Liver (tissue), 8 donors: ENCODE measurements at regions not wholly inside any gene's neighbourhood (a gene's known extent, or its start where the extent isn't known, plus 50 kb on each side); places are given as distances from the start of the nearest gene placed in this dataset.

Experiments
- DNase-seq: peaks from one replicate; pipeline ENCODE4 v3.0.0-alpha.2; 2017; ENCODE audit warnings: low spot score
- H3K27ac ChIP-seq, 2 donors: one replicate each; pipeline ENCODE4 v1.7.0; 2013; ENCODE audit warnings: inconsistent platforms in 2 of 2, low read length in 2 of 2, control low read depth in 1 of 2, low read depth in 1 of 2, mild to moderate bottlenecking in 1 of 2
- H3K27me3 ChIP-seq, 4 donors: one replicate each; pipeline versions ENCODE4 v1.6.1 to v1.7.0; 2013; ENCODE audit warnings: low read length in 3 of 4, inconsistent platforms in 1 of 4, mild to moderate bottlenecking in 1 of 4, moderate library complexity in 1 of 4; ENCODE audit not compliant: control insufficient read depth in 4 of 4, insufficient read depth in 4 of 4
- H3K36me3 ChIP-seq, 4 donors: one replicate each; pipeline versions ENCODE4 v1.6.1 to v1.7.0; 2013; ENCODE audit warnings: low read length in 3 of 4, mild to moderate bottlenecking in 3 of 4, low read depth in 1 of 4, moderate library complexity in 1 of 4; ENCODE audit not compliant: control insufficient read depth in 4 of 4, insufficient read depth in 3 of 4
- H3K4me1 ChIP-seq, 4 donors: one replicate each; pipeline versions ENCODE4 v1.6.1 to v1.7.0; 2013; ENCODE audit warnings: low read length in 3 of 4, mild to moderate bottlenecking in 3 of 4, moderate library complexity in 1 of 4; ENCODE audit not compliant: control insufficient read depth in 4 of 4, insufficient read depth in 4 of 4
- H3K4me3 ChIP-seq, 3 donors: one replicate each; pipeline versions ENCODE4 v1.6.1 to v1.7.0; 2013; ENCODE audit warnings: low read length in 3 of 3, control low read depth in 1 of 3, low read depth in 1 of 3, mild to moderate bottlenecking in 1 of 3
- H3K9ac ChIP-seq, 2 donors: one replicate each; pipeline ENCODE4 v1.7.0; 2013; ENCODE audit warnings: low read length in 2 of 2, mild to moderate bottlenecking in 2 of 2, moderate library complexity in 2 of 2, control low read depth in 1 of 2, low read depth in 1 of 2
- H3K9me3 ChIP-seq, 4 donors: one replicate each; pipeline versions ENCODE4 v1.6.1 to v1.7.0; 2013; ENCODE audit warnings: low read length in 3 of 4; ENCODE audit not compliant: control insufficient read depth in 4 of 4
- CTCF ChIP-seq: fragments of 150-350 bp; IDR thresholded peaks from 2 replicates; pipeline ENCODE4 v1.5.1; 2017; ENCODE audit warnings: improper control_type of control experiment, low read depth, low read length; ENCODE audit not compliant: missing input control
- EGR1 ChIP-seq, 2 donors: IDR thresholded peaks; 2 replicates each; pipeline ENCODE4 v1.6.1; 2016 to 2018; ENCODE audit warnings: antibody characterized with exemption in 2 of 2, low read depth in 2 of 2
- FOXA1 ChIP-seq: IDR thresholded peaks from 2 replicates; pipeline ENCODE4 v1.6.1; 2016; ENCODE audit warnings: antibody characterized with exemption
- FOXA2 ChIP-seq: IDR thresholded peaks from 2 replicates; pipeline ENCODE4 v1.6.1; 2016; ENCODE audit warnings: antibody characterized with exemption
- GABPA ChIP-seq, 2 donors: IDR thresholded peaks in 1 of 2; conservative IDR thresholded peaks in 1 of 2; 2 replicates each; pipeline ENCODE4 v1.6.1; 2016; ENCODE audit warnings: antibody characterized with exemption in 2 of 2, mild to moderate bottlenecking in 1 of 2, moderate library complexity in 1 of 2
- HNF4A ChIP-seq, 2 donors: conservative IDR thresholded peaks; 2 replicates each; pipeline ENCODE4 v1.6.1; 2016; ENCODE audit warnings: antibody characterized with exemption in 2 of 2, mild to moderate bottlenecking in 2 of 2
- HNF4G ChIP-seq: IDR thresholded peaks from 2 replicates; pipeline ENCODE4 v1.6.1; 2016; ENCODE audit warnings: antibody characterized with exemption
- JUND ChIP-seq, 2 donors: IDR thresholded peaks; 2 replicates each; pipeline ENCODE4 v1.6.1; 2016; ENCODE audit warnings: antibody characterized with exemption in 2 of 2
- NR2F2 ChIP-seq: IDR thresholded peaks from 2 replicates; pipeline ENCODE4 v1.6.1; 2016; ENCODE audit warnings: antibody characterized with exemption
- RAD21 ChIP-seq, 2 donors: IDR thresholded peaks; 2 replicates each; pipeline ENCODE4 v1.6.1; 2016; ENCODE audit warnings: antibody characterized with exemption in 2 of 2, mild to moderate bottlenecking in 2 of 2
- RXRA ChIP-seq, 2 donors: IDR thresholded peaks; 2 replicates each; pipeline ENCODE4 v1.6.1; 2017 to 2018; ENCODE audit warnings: antibody characterized with exemption in 2 of 2, mild to moderate bottlenecking in 1 of 2
- SP1 ChIP-seq: IDR thresholded peaks from 2 replicates; pipeline ENCODE4 v1.6.1; 2018; ENCODE audit warnings: antibody characterized with exemption, mild to moderate bottlenecking
- TAF1 ChIP-seq: conservative IDR thresholded peaks from 2 replicates; pipeline ENCODE4 v1.6.1; 2016; ENCODE audit warnings: antibody characterized with exemption, mild to moderate bottlenecking
- YY1 ChIP-seq: IDR thresholded peaks from 2 replicates; pipeline ENCODE4 v1.6.1; 2016; ENCODE audit warnings: antibody characterized with exemption, mild to moderate bottlenecking
- WGBS: extraction: QIAGEN DNeasy Blood & Tissue Kit; methylation state at CpG from one replicate; pipeline ENCODE4 v1.1.7; 2013; 5-methylcytosine and 5-hydroxymethylcytosine counted together
- TF ChIP-seq, protein P1 (sequence below): IDR thresholded peaks from 2 replicates; pipeline ENCODE4 v1.6.1; 2016; ENCODE audit warnings: antibody characterized with exemption, mild to moderate bottlenecking
- TF ChIP-seq, protein P2 (sequence below): IDR thresholded peaks from 2 replicates; pipeline ENCODE4 v1.6.1; 2016; ENCODE audit warnings: antibody characterized with exemption
- TF ChIP-seq, protein P3 (sequence below): IDR thresholded peaks from 2 replicates; pipeline ENCODE4 v1.6.1; 2016; ENCODE audit warnings: antibody characterized with exemption
- TF ChIP-seq, protein P4 (sequence below): IDR thresholded peaks from 2 replicates; pipeline ENCODE4 v1.6.1; 2016; ENCODE audit warnings: antibody characterized with exemption
- donor health status: healthy.
- donor health status: healthy.
- donor health status: healthy.
- donor health status: healthy.
- donor health status: healthy.

DNA sequence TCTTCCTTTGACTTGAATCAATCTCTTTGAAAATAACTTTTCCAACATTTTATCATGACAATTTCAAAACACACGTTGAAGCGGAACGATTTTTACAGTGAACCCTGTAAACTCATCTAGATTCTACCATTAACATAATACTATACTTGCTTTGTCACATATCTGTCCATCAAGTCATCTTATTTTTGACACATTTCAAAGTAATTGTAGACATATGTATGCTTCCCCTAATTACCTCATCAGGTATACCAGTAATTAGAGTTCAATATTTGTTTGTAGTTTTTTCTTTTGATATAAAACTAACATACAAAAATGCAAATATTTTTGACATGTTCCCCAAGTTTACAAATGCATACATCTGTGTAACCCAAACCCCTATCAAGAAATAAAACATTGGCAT is 140.4 kb downstream of the DACT1 start:
- no peaks in the 10 kb centered on the region for H3K9me3 ChIP-seq
- no peak overlapping the region for H3K9ac ChIP-seq
- H3K27ac ChIP-seq = no peak overlapping the region
- no peaks in the 10 kb centered on the region for H3K27me3 ChIP-seq
- DNase-seq = no peak
- no peak overlapping the region for H3K4me3 ChIP-seq
- H3K4me1 ChIP-seq = no peaks in the 10 kb centered on the region
- no peaks in the 10 kb centered on the region for H3K36me3 ChIP-seq
- WGBS = 92% methylated on average over 3 of the region's 3 CpGs
- TF ChIP-seq RXRA (IDR thresholded peaks at IDR 0.05) (no peak), JUND (IDR thresholded peaks at IDR 0.05) (no peak), GABPA (IDR thresholded peaks at IDR 0.05 in 1 of 2, conservative IDR thresholded peaks at IDR 0.05 in 1 of 2) (no peak), TAF1 (no peak), HNF4A (conservative IDR thresholded peaks at IDR 0.05) (no peak), EGR1 (IDR thresholded peaks at IDR 0.05; ENCODE audit: low read depth in 2 of 2) (no peak), YY1 (no peak), FOXA1 (no peak), RAD21 (IDR thresholded peaks at IDR 0.05) (no peak), SP1 (no peak), HNF4G (no peak), FOXA2 (no peak), CTCF (no peak), NR2F2 (no peak)
- TF ChIP-seq, protein P1, sequence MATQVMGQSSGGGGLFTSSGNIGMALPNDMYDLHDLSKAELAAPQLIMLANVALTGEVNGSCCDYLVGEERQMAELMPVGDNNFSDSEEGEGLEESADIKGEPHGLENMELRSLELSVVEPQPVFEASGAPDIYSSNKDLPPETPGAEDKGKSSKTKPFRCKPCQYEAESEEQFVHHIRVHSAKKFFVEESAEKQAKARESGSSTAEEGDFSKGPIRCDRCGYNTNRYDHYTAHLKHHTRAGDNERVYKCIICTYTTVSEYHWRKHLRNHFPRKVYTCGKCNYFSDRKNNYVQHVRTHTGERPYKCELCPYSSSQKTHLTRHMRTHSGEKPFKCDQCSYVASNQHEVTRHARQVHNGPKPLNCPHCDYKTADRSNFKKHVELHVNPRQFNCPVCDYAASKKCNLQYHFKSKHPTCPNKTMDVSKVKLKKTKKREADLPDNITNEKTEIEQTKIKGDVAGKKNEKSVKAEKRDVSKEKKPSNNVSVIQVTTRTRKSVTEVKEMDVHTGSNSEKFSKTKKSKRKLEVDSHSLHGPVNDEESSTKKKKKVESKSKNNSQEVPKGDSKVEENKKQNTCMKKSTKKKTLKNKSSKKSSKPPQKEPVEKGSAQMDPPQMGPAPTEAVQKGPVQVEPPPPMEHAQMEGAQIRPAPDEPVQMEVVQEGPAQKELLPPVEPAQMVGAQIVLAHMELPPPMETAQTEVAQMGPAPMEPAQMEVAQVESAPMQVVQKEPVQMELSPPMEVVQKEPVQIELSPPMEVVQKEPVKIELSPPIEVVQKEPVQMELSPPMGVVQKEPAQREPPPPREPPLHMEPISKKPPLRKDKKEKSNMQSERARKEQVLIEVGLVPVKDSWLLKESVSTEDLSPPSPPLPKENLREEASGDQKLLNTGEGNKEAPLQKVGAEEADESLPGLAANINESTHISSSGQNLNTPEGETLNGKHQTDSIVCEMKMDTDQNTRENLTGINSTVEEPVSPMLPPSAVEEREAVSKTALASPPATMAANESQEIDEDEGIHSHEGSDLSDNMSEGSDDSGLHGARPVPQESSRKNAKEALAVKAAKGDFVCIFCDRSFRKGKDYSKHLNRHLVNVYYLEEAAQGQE = no peak
- TF ChIP-seq, protein P2, sequence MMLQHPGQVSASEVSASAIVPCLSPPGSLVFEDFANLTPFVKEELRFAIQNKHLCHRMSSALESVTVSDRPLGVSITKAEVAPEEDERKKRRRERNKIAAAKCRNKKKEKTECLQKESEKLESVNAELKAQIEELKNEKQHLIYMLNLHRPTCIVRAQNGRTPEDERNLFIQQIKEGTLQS = no peak
- TF ChIP-seq, protein P3, sequence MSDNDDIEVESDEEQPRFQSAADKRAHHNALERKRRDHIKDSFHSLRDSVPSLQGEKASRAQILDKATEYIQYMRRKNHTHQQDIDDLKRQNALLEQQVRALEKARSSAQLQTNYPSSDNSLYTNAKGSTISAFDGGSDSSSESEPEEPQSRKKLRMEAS = no peak

DNA sequence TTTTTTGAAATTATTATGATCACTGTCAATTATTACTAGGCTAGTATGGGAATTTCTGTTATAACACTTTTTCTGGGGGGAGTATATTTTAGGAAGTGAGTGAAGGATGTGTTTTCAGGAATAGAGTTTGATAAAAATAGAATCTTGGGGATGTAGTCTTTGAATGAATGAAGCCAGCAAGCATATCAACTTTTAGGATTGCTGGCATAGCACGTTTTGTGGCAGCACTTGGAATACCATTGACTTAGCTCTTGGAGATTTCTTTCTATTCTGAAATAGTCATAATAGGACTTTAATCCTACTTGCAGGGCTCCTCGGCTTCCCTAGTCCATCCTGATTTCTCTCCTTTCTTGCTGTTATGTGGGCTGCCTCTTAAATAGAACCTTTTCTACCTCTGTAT is 141.6 kb downstream of the DACT1 start:
- Histone ChIP-seq H3K9ac (no peak overlapping the region), H3K4me1 (no peaks in the 10 kb centered on the region), H3K36me3 (no peaks in the 10 kb centered on the region), H3K27ac (no peak overlapping the region), H3K27me3 (no peaks in the 10 kb centered on the region), H3K9me3 (no peaks in the 10 kb centered on the region), H3K4me3 (no peak overlapping the region)
- TF ChIP-seq GABPA (IDR thresholded peaks at IDR 0.05 in 1 of 2, conservative IDR thresholded peaks at IDR 0.05 in 1 of 2) = no peak
- no peak for TF ChIP-seq TAF1
- no peak for TF ChIP-seq CTCF
- no peak for TF ChIP-seq JUND (IDR thresholded peaks at IDR 0.05)
- TF ChIP-seq HNF4A (conservative IDR thresholded peaks at IDR 0.05) = no peak
- TF ChIP-seq RXRA (IDR thresholded peaks at IDR 0.05) = no peak
- no peak for TF ChIP-seq YY1
- TF ChIP-seq, protein P3 = no peak
- TF ChIP-seq, protein P2 = no peak
- TF ChIP-seq, protein P4, sequence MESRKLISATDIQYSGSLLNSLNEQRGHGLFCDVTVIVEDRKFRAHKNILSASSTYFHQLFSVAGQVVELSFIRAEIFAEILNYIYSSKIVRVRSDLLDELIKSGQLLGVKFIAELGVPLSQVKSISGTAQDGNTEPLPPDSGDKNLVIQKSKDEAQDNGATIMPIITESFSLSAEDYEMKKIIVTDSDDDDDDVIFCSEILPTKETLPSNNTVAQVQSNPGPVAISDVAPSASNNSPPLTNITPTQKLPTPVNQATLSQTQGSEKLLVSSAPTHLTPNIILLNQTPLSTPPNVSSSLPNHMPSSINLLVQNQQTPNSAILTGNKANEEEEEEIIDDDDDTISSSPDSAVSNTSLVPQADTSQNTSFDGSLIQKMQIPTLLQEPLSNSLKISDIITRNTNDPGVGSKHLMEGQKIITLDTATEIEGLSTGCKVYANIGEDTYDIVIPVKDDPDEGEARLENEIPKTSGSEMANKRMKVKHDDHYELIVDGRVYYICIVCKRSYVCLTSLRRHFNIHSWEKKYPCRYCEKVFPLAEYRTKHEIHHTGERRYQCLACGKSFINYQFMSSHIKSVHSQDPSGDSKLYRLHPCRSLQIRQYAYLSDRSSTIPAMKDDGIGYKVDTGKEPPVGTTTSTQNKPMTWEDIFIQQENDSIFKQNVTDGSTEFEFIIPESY = no peak
- TF ChIP-seq NR2F2 = no peak
- DNase-seq = no peak
- WGBS = 73% methylated on average over 2 of the region's 2 CpGs
